T-helper 2 cell treated with Interferon-gamma antibody and Interleukin-4, amounts not matched to agents 5 μg/mL and 100 μg/mL, for 36 hours (primary cell): ENCODE measurements at regions not wholly inside any gene's neighbourhood (a gene's known extent, or its start where the extent isn't known, plus 50 kb on each side); places are given as distances from the start of the nearest gene placed in this dataset.

Experiments
- DNase-seq: peaks from one replicate; pipeline ENCODE4 v3.0.0; 2021; ENCODE audit warnings: low spot score
- H3K27ac Mint-ChIP-seq: one replicate; pipeline ENCODE4 v1.8.0; 2021; ENCODE audit warnings: mild to moderate bottlenecking, mixed read lengths
- H3K27me3 Mint-ChIP-seq: one replicate; pipeline ENCODE4 v1.8.0; 2021; ENCODE audit warnings: low read depth, mixed read lengths
- H3K36me3 Mint-ChIP-seq: one replicate; pipeline ENCODE4 v1.8.0; 2021; ENCODE audit warnings: low read depth, mixed read lengths
- H3K4me1 Mint-ChIP-seq: one replicate; pipeline ENCODE4 v1.8.0; 2021; ENCODE audit warnings: low read depth, mixed read lengths
- H3K4me3 Mint-ChIP-seq: one replicate; pipeline ENCODE4 v1.8.0; 2022; ENCODE audit warnings: mild to moderate bottlenecking, moderate library complexity, mixed read lengths
- H3K9me3 Mint-ChIP-seq: one replicate; pipeline ENCODE4 v1.8.0; 2021; ENCODE audit warnings: mixed read lengths

DNA sequence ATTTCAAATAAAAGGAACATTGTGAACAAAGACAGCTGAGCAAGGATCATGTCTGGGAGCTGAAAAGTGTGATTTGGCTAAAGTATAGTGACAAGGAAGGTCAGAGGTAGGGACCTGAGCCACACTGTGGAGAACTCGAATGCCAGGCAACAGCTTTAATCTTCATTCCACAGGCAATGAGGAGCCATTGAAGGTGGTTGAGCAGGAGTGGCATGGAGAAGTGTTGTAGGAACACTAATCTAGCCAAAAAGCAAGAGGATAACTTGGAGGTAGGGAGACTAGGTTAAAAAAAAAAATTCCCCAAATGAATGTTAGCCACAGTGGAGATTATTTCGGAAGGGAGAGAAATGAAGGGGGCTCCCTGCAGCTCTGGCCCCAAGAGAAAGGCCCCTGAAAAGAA is 286.9 kb downstream of the BCOR start:
- Mint-ChIP-seq H3K27me3 (no peaks in the 10 kb centered on the region), H3K27ac (no peak overlapping the region), H3K36me3 (peaks cover 2% of the 10 kb centered on the region), H3K9me3 (no peaks in the 10 kb centered on the region), H3K4me1 (peaks cover 6% of the 10 kb centered on the region), H3K4me3 (no peak overlapping the region)
- DNase-seq = no peak

- H3K27me3 Mint-ChIP-seq = no peaks in the 10 kb centered on the region
- no peaks in the 10 kb centered on the region for H3K36me3 Mint-ChIP-seq
- H3K9me3 Mint-ChIP-seq = no peaks in the 10 kb centered on the region
- peaks cover 8% of the 10 kb centered on the region for H3K4me1 Mint-ChIP-seq
- no peak overlapping the region for H3K4me3 Mint-ChIP-seq
- no peak overlapping the region for H3K27ac Mint-ChIP-seq
- DNase-seq = no peak
These were observed 286.4 kb downstream of the BCOR start for GRCh38 chrX:39811376-39811775.

GRCh38 chrX:39813631-39814277 is 284.0 kb downstream of the BCOR start:
- no peak for DNase-seq
- H3K27me3 Mint-ChIP-seq = no peaks in the 10 kb centered on the region
- H3K9me3 Mint-ChIP-seq = no peaks in the 10 kb centered on the region
- peaks cover 21% of the 10 kb centered on the region for H3K4me1 Mint-ChIP-seq
- no peak overlapping the region for H3K4me3 Mint-ChIP-seq
- no peaks in the 10 kb centered on the region for H3K36me3 Mint-ChIP-seq
- no peak overlapping the region for H3K27ac Mint-ChIP-seq

DNA sequence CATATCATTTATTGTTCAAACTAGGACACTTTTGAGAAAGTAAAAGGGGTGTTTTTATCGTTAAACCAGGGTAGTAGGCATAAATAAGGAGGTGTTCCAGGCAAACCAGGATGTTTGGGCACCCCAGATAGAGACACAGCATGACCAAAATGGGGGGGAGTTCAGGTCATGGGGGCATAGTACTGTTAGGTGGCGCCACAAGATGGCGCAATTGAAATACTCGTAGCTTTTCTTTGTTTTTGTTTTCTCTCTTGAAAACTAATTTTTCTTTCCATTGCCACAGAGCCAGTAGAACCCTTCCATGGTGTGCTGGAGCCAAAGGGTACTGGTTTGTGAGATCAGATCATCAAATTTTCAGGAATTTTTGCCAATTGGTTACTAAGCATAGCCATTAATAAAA is 283.4 kb downstream of the BCOR start:
- Mint-ChIP-seq H3K4me1 (peaks cover 21% of the 10 kb centered on the region), H3K4me3 (no peak overlapping the region), H3K27ac (no peak overlapping the region), H3K27me3 (no peaks in the 10 kb centered on the region), H3K36me3 (no peaks in the 10 kb centered on the region), H3K9me3 (no peaks in the 10 kb centered on the region)
- DNase-seq = no peak

DNA sequence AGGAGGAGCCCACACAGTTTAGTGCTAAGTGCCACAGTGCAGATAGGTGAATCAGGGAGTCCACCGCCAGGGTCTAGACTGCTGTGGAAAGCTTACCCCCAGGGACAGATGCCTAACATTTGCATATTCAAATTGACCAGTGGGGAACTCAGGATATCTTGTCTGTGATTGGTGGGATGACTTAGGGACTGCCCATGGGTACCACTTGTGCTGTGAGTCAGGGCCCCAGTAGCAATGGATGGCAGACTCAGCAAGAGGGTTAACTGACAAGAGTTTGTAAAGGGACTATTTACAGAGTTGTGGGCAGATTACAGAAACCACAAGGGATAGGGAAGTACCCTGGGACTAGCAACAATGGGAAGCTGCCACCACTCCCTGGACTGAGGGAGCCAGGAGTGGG is 282.1 kb downstream of the BCOR start:
- Mint-ChIP-seq H3K4me3 (no peak overlapping the region), H3K27me3 (no peaks in the 10 kb centered on the region)
- DNase-seq = peak; percentile 40

DNA sequence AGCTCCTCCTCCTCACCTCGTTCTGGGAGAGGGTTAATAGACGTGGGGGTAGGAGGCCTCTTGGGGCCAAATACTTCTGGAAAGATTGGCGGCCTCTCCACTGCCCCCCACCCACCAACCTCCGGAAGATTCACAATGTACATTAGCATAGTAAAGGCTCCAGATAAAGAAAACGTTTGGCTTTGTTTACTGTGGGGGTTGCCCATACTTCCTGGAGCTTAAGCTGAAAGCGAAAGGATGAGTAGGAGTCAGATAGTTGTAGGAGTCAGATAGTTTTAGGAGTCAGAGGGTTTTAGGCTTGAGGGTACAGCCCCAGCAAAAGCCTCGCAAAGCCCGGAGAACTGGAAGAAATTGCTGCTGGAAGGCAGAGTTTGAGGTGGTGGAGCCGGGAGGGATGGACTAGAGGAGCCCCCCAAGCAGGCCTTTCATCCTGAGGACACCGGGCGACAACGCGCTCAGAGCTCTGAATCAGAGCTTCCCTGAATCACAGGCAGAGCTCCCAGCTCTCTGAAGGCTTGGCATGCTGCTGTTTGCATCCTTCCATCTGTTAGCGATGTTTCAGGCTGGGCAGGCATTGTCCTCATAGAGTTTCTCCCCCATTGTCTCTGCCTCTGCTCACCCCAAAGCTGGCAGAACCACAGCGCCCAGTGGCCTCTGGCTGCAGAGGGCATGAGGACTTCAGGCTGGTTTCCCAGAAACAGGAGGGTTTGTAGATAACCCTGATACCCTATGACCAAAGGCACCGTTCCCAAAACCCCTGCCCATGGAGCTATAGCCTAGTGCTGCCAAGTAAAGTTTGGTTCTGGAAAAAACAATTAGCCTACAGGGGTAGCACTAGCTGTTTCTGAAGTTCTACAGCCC is 280.7 kb downstream of the BCOR start:
- Mint-ChIP-seq H3K9me3 (no peaks in the 10 kb centered on the region), H3K4me1 (peaks cover 21% of the 10 kb centered on the region), H3K27me3 (no peaks in the 10 kb centered on the region), H3K36me3 (no peaks in the 10 kb centered on the region), H3K27ac (peak overlapping the region; percentile 85), H3K4me3 (peak overlapping the region; percentile 63)
- peak; percentile 20 for DNase-seq

More for the DNA sequence above, 282.1 kb downstream of the BCOR start:
- Mint-ChIP-seq H3K27ac (peak overlapping the region; percentile 53), H3K9me3 (no peaks in the 10 kb centered on the region), H3K36me3 (no peaks in the 10 kb centered on the region), H3K4me1 (peaks cover 21% of the 10 kb centered on the region)

DNA sequence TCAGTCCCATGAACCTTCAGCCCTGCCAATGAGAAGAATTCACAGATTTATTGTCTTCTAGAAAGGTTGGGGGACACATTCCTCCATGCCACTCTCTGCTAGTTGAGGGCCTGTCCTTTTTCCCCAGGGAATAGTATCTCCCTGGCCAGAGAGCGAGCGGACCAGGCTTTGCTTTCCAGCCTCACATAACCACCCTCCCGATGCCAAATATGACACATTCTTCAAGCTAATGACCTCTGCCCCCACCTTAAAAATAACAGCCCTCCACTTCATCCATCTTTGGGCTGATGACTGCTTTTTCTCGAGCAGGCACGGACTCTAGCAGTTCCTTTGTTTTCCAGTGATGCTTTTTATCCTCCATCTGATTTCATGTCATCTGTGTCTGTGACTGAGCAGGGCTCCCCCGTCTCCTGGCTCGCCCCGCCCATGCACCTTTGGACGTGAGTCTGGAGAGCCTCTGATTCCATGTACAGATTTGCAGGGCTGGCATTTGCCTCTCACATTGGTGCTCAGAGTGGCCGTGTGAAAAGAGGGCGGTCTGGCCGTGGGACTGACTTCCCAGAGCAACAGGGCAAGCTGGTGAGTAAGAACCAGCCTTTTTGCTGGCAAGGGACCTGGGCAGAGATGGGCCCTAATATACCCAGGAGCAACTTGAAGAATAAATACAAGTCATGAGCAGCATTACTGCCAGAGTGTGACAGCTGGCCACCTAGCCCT is 279.8 kb downstream of the BCOR start:
- no peak overlapping the region for H3K4me3 Mint-ChIP-seq
- no peaks in the 10 kb centered on the region for H3K36me3 Mint-ChIP-seq
- H3K27me3 Mint-ChIP-seq = peaks cover 3% of the 10 kb centered on the region
- no peaks in the 10 kb centered on the region for H3K9me3 Mint-ChIP-seq
- H3K4me1 Mint-ChIP-seq = peaks cover 21% of the 10 kb centered on the region
- DNase-seq = no peak
- H3K27ac Mint-ChIP-seq = peak overlapping the region; percentile 26

GRCh38 chrX:39818750-39819149 is 279.0 kb downstream of the BCOR start:
- Mint-ChIP-seq H3K4me1 (peaks cover 22% of the 10 kb centered on the region), H3K9me3 (no peaks in the 10 kb centered on the region), H3K4me3 (no peak overlapping the region), H3K27me3 (peaks cover 3% of the 10 kb centered on the region), H3K27ac (no peak overlapping the region), H3K36me3 (no peaks in the 10 kb centered on the region)
- no peak for DNase-seq

- Mint-ChIP-seq H3K27me3 (peaks cover 3% of the 10 kb centered on the region), H3K4me1 (peaks cover 24% of the 10 kb centered on the region), H3K36me3 (no peaks in the 10 kb centered on the region), H3K9me3 (no peaks in the 10 kb centered on the region), H3K27ac (peak overlapping the region; percentile 62), H3K4me3 (peak overlapping the region; percentile 45)
- DNase-seq = no peak
These were observed 277.6 kb downstream of the BCOR start for GRCh38 chrX:39819921-39820849.

GRCh38 chrX:39820938-39821708 is 276.6 kb downstream of the BCOR start:
- Mint-ChIP-seq H3K27me3 (peaks cover 3% of the 10 kb centered on the region), H3K9me3 (no peaks in the 10 kb centered on the region)

DNA sequence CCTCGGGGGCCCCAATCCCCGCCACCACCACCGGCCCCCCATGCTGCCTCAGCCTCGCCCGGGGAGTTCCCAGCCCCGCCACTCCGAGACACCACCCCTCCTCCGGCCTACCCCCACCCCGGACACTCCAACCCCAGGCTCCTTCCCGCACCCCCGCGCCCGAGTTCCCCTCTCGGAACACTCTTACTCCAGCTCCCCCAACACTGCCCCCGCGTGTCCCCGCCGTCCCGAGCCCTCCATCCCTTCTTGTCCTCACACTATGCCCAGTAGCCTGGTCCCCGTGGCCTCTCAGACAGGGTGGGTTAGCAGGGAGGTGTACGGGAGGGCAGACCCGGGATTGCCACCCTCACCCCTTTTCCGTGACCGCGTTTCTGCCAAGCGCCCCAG is 276.1 kb downstream of the BCOR start:
- peaks cover 3% of the 10 kb centered on the region for H3K27me3 Mint-ChIP-seq
- no peaks in the 10 kb centered on the region for H3K36me3 Mint-ChIP-seq
- H3K9me3 Mint-ChIP-seq = no peaks in the 10 kb centered on the region
- no peak for DNase-seq
- H3K4me1 Mint-ChIP-seq = peaks cover 19% of the 10 kb centered on the region
- H3K4me3 Mint-ChIP-seq = no peak overlapping the region
- H3K27ac Mint-ChIP-seq = no peak overlapping the region

More at GRCh38 chrX:39820938-39821708, 276.6 kb downstream of the BCOR start:
- no peaks in the 10 kb centered on the region for H3K36me3 Mint-ChIP-seq
- H3K4me1 Mint-ChIP-seq = peaks cover 24% of the 10 kb centered on the region
- peak overlapping the region; percentile 45 for H3K4me3 Mint-ChIP-seq
- H3K27ac Mint-ChIP-seq = no peak overlapping the region
- peak; percentile 12 for DNase-seq

GRCh38 chrX:39822133-39822748 is 275.5 kb downstream of the BCOR start:
- H3K27me3 Mint-ChIP-seq = peaks cover 3% of the 10 kb centered on the region

More at GRCh38 chrX:39822133-39822748, 275.5 kb downstream of the BCOR start:
- Mint-ChIP-seq H3K4me1 (peaks cover 14% of the 10 kb centered on the region), H3K27ac (no peak overlapping the region), H3K36me3 (no peaks in the 10 kb centered on the region), H3K4me3 (peak overlapping the region; percentile 48), H3K9me3 (no peaks in the 10 kb centered on the region)
- no peak for DNase-seq
